HepG2 (cell line): ENCODE measurements at regions not wholly inside any gene's neighbourhood (a gene's known extent, or its start where the extent isn't known, plus 50 kb on each side); places are given as distances from the start of the nearest gene placed in this dataset.

Source experiments
- ATAC-seq: fragments of 200-7000 bp; cut with Tn5 transposase; 3 replicates; pipeline ENCODE4 v1.9.1; 2020; ENCODE audit warnings: mild to moderate bottlenecking, moderate library complexity
- BruUV-seq: library from RNA; stranded (reverse); fragments of 400-500 nt; replicated peaks from 2 replicates; lab custom pipeline; 2021; lab: Mats Ljungman, UMichigan
- CTCF ChIA-PET: fragments of 300-600 bp; formaldehyde crosslinking; extraction: SDS; loops from one replicate; lab custom pipeline; 2021; ENCODE audit warnings: low total read pairs, inconsistent platforms, low intra/inter-chr PET ratio; lab: Yijun Ruan, JAX
- POLR2A ChIA-PET: fragments of 350-600 bp; sonication (Branson Sonifier 250); formaldehyde crosslinking; loops from one replicate; lab custom pipeline; 2020; ENCODE audit warnings: antibody characterized with exemption, inconsistent platforms; lab: Yijun Ruan, JAX
- DNase-seq: peaks from one replicate; pipeline ENCODE4 v3.0.0-alpha.2; 2015; ENCODE audit warnings: low spot score
- FAIRE-seq: peaks from 3 replicates; lab custom pipeline; 2011; peaks lifted over from hg19 to GRCh38; lab: Jason Lieb, UNC
- H2AFZ ChIP-seq: one replicate; pipeline ENCODE4 v1.6.1; 2011; ENCODE audit warnings: low read length, inconsistent platforms
- H3K27ac ChIP-seq: fragments of 300-600 bp; 3 replicates; pipeline ENCODE4 v1.8.0; 2011; ENCODE audit warnings: mixed run types, mild to moderate bottlenecking, mixed read lengths, low read length, inconsistent platforms; ENCODE audit not compliant: insufficient read depth; ENCODE audit errors: extremely low read length
- H3K27me3 ChIP-seq, 2 experiments: fragments of 200-600 bp in 1 of 2; 2 replicates in 1 of 2; 3 replicates in 1 of 2; pipeline versions ENCODE4 v1.6.0 to v1.8.0; 2011; ENCODE audit warnings: low read length in 2 of 2, mild to moderate bottlenecking in 2 of 2, moderate library complexity in 2 of 2, inconsistent platforms in 1 of 2; ENCODE audit not compliant: insufficient read depth in 2 of 2, control insufficient read depth in 1 of 2
- H3K36me3 ChIP-seq, 2 experiments: fragments of 200-600 bp in 1 of 2; replicated peaks in 1 of 2; 2 replicates in 1 of 2; 3 replicates in 1 of 2; pipeline versions ENCODE4 v1.5.1 to v1.8.0; 2011; ENCODE audit warnings: low read length in 2 of 2, inconsistent platforms in 1 of 2; ENCODE audit not compliant: insufficient read depth in 2 of 2, control insufficient read depth in 1 of 2
- H3K4me1 ChIP-seq: 2 replicates; pipeline ENCODE4 v1.5.1; 2012; ENCODE audit warnings: low read length, inconsistent platforms; ENCODE audit not compliant: insufficient read depth
- H3K4me2 ChIP-seq: 2 replicates; pipeline ENCODE4 v1.6.0; 2011; ENCODE audit warnings: low read depth, low read length, inconsistent platforms
- H3K4me3 ChIP-seq, 3 experiments: fragments of 200-600 bp in 1 of 3; sonication (generic), shearing (Covaris generic) in 1 of 3; replicated peaks in 1 of 3; 2 replicates each; pipeline ENCODE4 v1.5.1; 2011 to 2016; ENCODE audit warnings: low read length in 3 of 3, inconsistent platforms in 2 of 3, low read depth in 2 of 3, mild to moderate bottlenecking in 2 of 3, control low read depth in 1 of 3, mixed read lengths in 1 of 3; ENCODE audit not compliant: insufficient read depth in 1 of 3
- H3K79me2 ChIP-seq: one replicate; pipeline ENCODE4 v1.6.1; 2011; ENCODE audit warnings: low read length, inconsistent platforms; ENCODE audit not compliant: insufficient read depth
- H3K9ac ChIP-seq: 2 replicates; pipeline ENCODE4 v1.6.0; 2011; ENCODE audit warnings: mild to moderate bottlenecking, low read depth, low read length, inconsistent platforms; ENCODE audit not compliant: insufficient read depth
- H3K9me3 ChIP-seq: 2 replicates; pipeline ENCODE4 v1.5.1; 2012; ENCODE audit warnings: mild to moderate bottlenecking, low read length
- H4K20me1 ChIP-seq: 2 replicates; pipeline ENCODE4 v1.6.0; 2011; ENCODE audit warnings: inconsistent platforms, mild to moderate bottlenecking, low read length, moderate library complexity; ENCODE audit not compliant: insufficient read depth
- ATF7-NPFF ChIP-seq: sonication (generic); formaldehyde crosslinking; IDR thresholded peaks from 2 replicates; pipeline ENCODE4 v1.8.1; 2023; ENCODE audit warnings: mild to moderate bottlenecking, low read depth, missing genetic modification reagents, moderate library complexity
- ELF3 ChIP-seq: IDR thresholded peaks from 2 replicates; pipeline ENCODE4 v1.6.1; 2016; ENCODE audit warnings: missing genetic modification reagents, missing compliant biosample characterization
- GLI4 ChIP-seq: sonication (generic); formaldehyde crosslinking; IDR thresholded peaks from 2 replicates; pipeline ENCODE4 v1.5.1; 2020; ENCODE audit warnings: missing genetic modification reagents, mild to moderate bottlenecking, moderate library complexity, borderline replicate concordance
- IKZF4 ChIP-seq: sonication (generic); formaldehyde crosslinking; IDR thresholded peaks from 2 replicates; pipeline ENCODE4 v1.5.1; 2020; ENCODE audit warnings: borderline replicate concordance, mild to moderate bottlenecking, low read depth, missing genetic modification reagents; ENCODE audit errors: not compliant biosample characterization
- SP140L ChIP-seq: sonication (generic); formaldehyde crosslinking; IDR thresholded peaks from 2 replicates; pipeline ENCODE4 v1.4.0; 2020; ENCODE audit warnings: missing genetic modification reagents, borderline replicate concordance
- TCF7L2 ChIP-seq: IDR thresholded peaks from 2 replicates; pipeline ENCODE4 v1.6.1; 2011; ENCODE audit warnings: mild to moderate bottlenecking, low read depth, low read length, moderate library complexity
- TP53 ChIP-seq: sonication (generic); formaldehyde crosslinking; conservative IDR thresholded peaks from 2 replicates; pipeline ENCODE4 v1.4.0; 2020; ENCODE audit warnings: missing genetic modification reagents
- ZC3H4 ChIP-seq: sonication (generic); formaldehyde crosslinking; IDR thresholded peaks from 2 replicates; pipeline ENCODE4 v1.4.0; 2020; ENCODE audit warnings: missing genetic modification reagents, borderline replicate concordance
- ZNF263 ChIP-seq: sonication (generic); formaldehyde crosslinking; IDR thresholded peaks from 2 replicates; pipeline ENCODE4 v1.4.0; 2020; ENCODE audit warnings: missing genetic modification reagents
- ZNF33A ChIP-seq: sonication (generic); formaldehyde crosslinking; IDR thresholded peaks from 2 replicates; pipeline ENCODE4 v1.5.1; 2020; ENCODE audit warnings: missing genetic modification reagents, mild to moderate bottlenecking, moderate library complexity, borderline replicate concordance
- ZNF782 ChIP-seq: sonication (generic); formaldehyde crosslinking; IDR thresholded peaks from 2 replicates; pipeline ENCODE4 v1.4.0; 2020; ENCODE audit warnings: missing genetic modification reagents, mild to moderate bottlenecking, borderline replicate concordance
- WGBS: methylation state at CpG from one replicate; pipeline ENCODE4 v1.1.6; 2017; ENCODE audit warnings: low lambda C conversion rate; 5-methylcytosine and 5-hydroxymethylcytosine counted together
- in situ Hi-C: cut with HindIII; loops from 2 replicates; pipeline ENCODE4 v1.10.0; 2017; ENCODE audit warnings: low pct_unique_long_range_greater_than_20kb; ENCODE audit not compliant: extremely low pct_ligation_motif_present
- intact Hi-C: fragments of 100-400 bp; cut with micrococcal nuclease; formaldehyde crosslinking; loops from one replicate; pipeline ENCODE4 v1.10.0; 2022; ENCODE audit not compliant: unreplicated experiment
- TF ChIP-seq, protein P1 (sequence below): sonication (generic); formaldehyde crosslinking; IDR thresholded peaks from 2 replicates; pipeline ENCODE4 v1.4.0; 2020; ENCODE audit warnings: missing genetic modification reagents

DNA sequence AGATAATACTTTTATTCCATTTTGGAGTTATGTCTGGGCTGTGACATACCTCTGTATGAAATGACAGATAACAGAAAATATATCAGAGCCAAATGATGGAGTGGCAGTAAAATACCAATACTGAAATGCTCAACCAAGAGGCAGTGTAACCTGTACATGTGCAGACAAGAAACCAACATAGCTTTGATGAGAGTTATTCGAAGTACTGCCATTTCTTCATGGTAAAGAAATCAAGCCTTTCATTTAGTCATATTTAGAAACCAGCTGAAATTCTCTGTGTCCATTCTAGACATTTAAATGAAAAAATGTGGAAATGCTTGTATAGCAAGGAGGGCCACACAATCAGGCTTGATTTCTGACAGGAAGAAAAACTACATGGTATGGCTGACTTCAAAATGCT, 127.1 kb upstream of the PTPRZ1 start:
- 0% methylated on average over 1 of the region's 1 CpG for WGBS
- DNase-seq: no peak
- H3K27ac ChIP-seq: no peak overlapping the region
- no peak overlapping the region for H3K4me2 ChIP-seq
- no peak for TF ChIP-seq ELF3 (CRISPR knock-in tag)
- TF ChIP-seq ATF7-NPFF: no peak
- no peak for TF ChIP-seq IKZF4
- no peak for TF ChIP-seq ZNF263 (CRISPR knock-in tag)
- TF ChIP-seq TP53 (CRISPR knock-in tag): no peak
- TF ChIP-seq SP140L (CRISPR knock-in tag): no peak
- no peak for TF ChIP-seq ZNF33A
- TF ChIP-seq ZC3H4 (CRISPR knock-in tag): no peak
- TF ChIP-seq TCF7L2: no peak
- no peak for TF ChIP-seq ZNF782 (CRISPR knock-in tag)
- no peak for TF ChIP-seq GLI4 (CRISPR knock-in tag)
- TF ChIP-seq, protein P1, sequence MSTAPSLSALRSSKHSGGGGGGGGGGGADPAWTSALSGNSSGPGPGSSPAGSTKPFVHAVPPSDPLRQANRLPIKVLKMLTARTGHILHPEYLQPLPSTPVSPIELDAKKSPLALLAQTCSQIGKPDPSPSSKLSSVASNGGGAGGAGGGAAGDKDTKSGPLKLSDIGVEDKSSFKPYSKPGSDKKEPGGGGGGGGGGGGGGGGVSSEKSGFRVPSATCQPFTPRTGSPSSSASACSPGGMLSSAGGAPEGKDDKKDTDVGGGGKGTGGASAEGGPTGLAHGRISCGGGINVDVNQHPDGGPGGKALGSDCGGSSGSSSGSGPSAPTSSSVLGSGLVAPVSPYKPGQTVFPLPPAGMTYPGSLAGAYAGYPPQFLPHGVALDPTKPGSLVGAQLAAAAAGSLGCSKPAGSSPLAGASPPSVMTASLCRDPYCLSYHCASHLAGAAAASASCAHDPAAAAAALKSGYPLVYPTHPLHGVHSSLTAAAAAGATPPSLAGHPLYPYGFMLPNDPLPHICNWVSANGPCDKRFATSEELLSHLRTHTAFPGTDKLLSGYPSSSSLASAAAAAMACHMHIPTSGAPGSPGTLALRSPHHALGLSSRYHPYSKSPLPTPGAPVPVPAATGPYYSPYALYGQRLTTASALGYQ: no peak
- H2AFZ ChIP-seq: no peak overlapping the region
- no peak for FAIRE-seq
- intact Hi-C loops (no loop called here), in situ Hi-C loops (no loop called here)
- ATAC-seq: no peak
- ChIA-PET CTCF (no interaction called here), POLR2A (no interaction called here)
- no TSS peak for BruUV-seq
- H3K9me3 ChIP-seq: no peaks in the 10 kb centered on the region
- no peak overlapping the region for H3K4me3 ChIP-seq
- no peaks in the 10 kb centered on the region; a peak in 1 of 5 replicates for H3K27me3 ChIP-seq
- H3K36me3 ChIP-seq: no peaks in the 10 kb centered on the region
- H3K9ac ChIP-seq: no peak overlapping the region
- no peaks in the 10 kb centered on the region for H4K20me1 ChIP-seq
- H3K79me2 ChIP-seq: no peaks in the 10 kb centered on the region
- peaks cover 9% of the 10 kb centered on the region; the same call in 1 of the 2 replicates for H3K4me1 ChIP-seq
